HG03066 (cell line): ENCODE measurements at regions not wholly inside any gene's neighbourhood (a gene's known extent, or its start where the extent isn't known, plus 50 kb on each side); places are given as distances from the start of the nearest gene placed in this dataset.
"Not testable (repeated sequence)": the region's sequence is repeated elsewhere in the genome, so short reads cannot be mapped to it uniquely, and the experiment has no call there.

ENCODE experiments used
- ATAC-seq: cut with Tn5 transposase; IDR thresholded peaks from one replicate; pipeline ENCODE4 v1.9.1; 2021; ENCODE audit warnings: low read depth; ENCODE audit not compliant: unreplicated experiment

DNA sequence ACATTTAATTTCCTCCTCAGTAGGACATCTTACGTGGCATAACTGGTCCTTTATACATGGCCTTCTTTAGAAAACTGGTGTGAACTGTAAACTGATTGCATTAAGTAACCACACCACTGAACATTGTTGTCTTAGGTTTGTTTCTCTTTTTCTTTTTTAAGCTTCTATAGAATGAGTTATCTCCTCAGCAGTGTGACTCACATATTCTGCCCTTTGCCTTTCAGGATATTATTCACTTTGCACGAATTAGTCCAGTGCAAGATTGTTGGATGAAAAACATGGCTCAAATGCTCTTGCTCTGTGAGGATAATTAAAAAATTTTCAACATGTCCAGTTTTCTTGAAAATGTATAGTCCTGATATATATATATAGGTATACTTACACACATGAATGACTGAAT, 147.6 kb downstream of the KBTBD8 start:
- ATAC-seq, result no peak

DNA sequence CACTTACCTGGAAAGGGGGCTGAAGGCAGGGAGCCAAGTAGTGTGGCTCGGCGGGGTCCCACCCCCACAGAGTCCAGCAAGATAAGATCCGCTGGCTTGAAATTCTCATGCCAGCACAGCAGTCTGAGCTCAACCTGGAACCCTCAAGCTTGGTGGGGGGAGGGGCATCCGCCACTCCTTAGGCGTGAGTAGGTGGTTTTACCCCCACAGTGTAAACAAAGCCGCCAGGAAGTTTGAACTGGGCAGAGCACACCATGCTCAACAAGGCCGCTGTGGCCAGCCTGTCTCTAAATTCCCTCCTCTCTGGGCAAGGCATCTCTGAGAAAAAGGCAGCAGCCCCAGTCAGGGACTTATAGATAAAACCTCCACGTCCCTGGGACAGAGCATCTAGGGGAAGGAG, 156.3 kb downstream of the KBTBD8 start:
- no peak for ATAC-seq

DNA sequence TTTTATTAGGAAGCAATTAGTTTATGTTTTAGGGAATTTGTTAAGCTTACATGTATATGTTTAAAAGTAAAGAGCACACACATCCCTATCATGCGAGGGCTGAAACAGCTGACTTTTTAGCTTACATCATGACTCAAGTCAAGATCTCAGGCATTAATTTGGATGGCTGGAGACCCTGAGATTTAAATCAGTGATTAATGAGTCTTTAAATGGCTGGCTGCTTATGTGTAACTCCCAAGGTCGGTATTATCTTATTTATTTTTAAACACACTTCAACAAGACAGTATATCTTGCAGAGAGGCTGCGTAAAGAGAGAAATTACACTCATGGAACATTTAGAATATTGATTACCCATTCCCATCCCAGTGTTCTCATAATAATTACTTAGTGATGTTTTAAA, 169.4 kb downstream of the KBTBD8 start:
- ATAC-seq, result no peak

DNA sequence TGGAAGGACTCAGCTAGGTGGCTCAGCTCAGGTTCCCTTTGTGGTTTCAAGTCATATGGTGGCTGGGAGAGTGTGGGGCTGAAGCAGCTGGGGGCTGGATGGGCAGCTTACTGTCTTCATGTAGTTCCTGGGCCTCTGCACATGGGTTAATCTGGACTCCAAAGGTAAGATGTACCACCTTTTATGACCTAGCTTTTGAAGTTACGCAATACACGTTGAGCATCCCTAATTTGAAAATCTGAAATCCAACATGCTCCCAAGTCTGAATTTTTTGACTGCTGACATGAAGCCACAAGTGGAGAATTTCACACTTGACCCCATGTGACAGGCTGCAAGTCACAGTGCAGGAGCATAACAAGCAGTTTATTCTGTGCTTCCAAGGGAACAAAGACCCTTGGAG, 173.7 kb downstream of the KBTBD8 start:
- no peak for ATAC-seq

GRCh38 chr3:67173130-67173529, 175.0 kb downstream of the KBTBD8 start:
- not testable (repeated sequence) for ATAC-seq

- no peak for ATAC-seq
Observed at GRCh38 chr3:67176396-67176795, 178.3 kb downstream of the KBTBD8 start.

DNA sequence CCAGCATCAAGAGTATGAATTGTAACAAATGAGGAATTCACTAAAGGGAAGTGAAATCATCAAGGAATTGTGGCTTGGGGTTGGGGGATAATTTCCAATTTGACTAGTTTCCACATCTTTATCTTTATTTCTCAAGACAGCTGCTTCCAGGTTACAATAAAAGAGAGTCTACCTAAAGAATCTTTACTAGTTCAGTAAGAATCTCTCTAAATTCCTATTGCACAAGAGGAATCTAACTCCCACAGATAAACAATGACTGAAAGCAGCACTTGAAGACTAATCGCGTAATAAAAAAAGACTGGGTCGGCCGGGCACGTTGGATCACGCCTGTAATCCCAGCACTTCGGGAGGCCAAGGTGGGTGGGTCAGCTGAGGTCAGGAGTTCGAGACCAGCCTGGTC, 194.4 kb downstream of the KBTBD8 start:
- ATAC-seq, result no peak

GRCh38 chr3:67196677-67197076, 198.6 kb downstream of the KBTBD8 start:
- ATAC-seq, result no peak

- ATAC-seq, result no peak
Observed at GRCh38 chr3:67198374-67198773, 200.3 kb downstream of the KBTBD8 start.

- ATAC-seq, result no peak
Observed at GRCh38 chr3:67200618-67201017, 202.5 kb downstream of the KBTBD8 start.

DNA sequence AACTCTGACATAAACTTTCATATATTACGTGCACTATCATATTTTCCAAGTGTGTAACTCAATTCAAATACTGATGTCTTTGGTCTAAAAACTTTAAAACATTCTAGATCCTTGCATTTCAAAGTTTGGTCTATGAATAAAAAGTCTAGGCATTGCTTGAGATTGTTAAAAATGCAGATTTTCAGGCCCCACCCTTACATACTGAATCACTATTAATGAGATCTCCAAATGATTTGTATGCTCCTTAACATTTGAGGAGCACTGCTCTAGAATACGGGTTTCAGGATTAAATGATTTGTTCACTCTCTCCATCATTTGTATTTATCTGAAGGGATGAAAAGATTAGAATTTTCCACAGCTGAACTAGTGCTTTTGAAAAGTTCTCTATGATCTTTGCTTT, 202.9 kb downstream of the KBTBD8 start:
- no peak for ATAC-seq

DNA sequence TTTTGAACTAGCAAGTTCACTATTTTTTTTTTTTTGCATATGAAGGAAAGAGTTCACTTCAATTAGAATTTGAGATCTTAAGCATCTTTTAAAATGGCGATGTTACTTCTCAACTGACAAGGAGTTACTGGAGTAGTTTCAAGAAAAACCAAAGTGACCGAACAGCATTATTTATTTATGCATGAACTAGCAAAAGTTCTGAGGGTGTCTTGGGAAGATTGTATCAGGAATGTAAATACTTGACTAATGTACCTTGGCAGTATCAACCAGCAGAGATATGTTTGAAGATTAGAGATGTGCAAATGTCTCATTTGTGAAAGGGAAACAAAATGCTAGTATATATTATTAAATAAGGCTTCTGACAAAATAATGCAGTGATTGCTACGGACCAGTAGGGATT, 203.9 kb downstream of the KBTBD8 start:
- ATAC-seq, result no peak

GRCh38 chr3:67204951-67205350, 206.8 kb downstream of the KBTBD8 start:
- ATAC-seq, result no peak

GRCh38 chr3:67215690-67216089, 217.6 kb downstream of the KBTBD8 start:
- no peak for ATAC-seq

GRCh38 chr3:67227030-67227429, 228.9 kb downstream of the KBTBD8 start:
- ATAC-seq, result no peak

DNA sequence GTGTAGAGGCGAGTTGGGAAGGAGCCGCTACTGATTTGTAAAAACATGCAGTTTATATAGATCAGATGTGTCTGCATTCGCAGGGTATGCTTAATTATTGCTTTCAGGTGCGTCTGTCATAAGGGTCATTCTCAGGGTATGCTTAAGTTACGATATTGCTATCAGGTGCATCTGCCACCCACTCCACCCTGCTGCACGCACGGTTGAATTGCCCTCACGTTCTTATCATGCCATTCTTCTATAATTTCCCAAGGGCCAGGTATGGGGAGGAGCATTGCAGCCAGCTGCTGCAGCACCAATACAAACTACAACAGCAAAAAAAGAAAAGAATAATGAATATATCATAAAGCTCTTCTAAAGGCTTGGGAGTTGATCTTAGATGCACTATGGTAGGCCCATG, 230.0 kb downstream of the KBTBD8 start:
- no peak for ATAC-seq

DNA sequence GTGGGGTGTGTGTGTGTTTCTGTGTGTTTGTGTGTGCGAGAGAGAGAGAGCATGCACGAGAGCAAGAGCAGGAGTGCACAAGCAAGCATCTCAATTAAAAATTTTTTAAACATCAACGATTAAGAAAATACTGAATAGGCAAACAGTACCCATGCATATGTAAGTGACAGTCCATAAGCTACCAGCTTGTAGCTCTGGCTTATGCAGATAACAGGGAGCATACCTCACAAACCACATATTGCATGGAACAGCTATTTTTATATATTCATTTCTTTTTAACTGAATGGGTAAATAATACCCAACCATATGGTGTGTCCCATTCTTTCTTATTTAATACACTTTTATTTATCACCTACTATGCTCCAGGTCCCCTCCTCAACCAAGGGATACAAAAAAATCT, 234.5 kb downstream of the KBTBD8 start:
- no peak for ATAC-seq

GRCh38 chr3:67239353-67239752, 241.2 kb downstream of the KBTBD8 start:
- no peak for ATAC-seq

- no peak for ATAC-seq
Observed at GRCh38 chr3:67241084-67241483, 243.0 kb downstream of the KBTBD8 start.

- ATAC-seq, result no peak
Observed at GRCh38 chr3:67244130-67244529, 246.0 kb downstream of the KBTBD8 start.

DNA sequence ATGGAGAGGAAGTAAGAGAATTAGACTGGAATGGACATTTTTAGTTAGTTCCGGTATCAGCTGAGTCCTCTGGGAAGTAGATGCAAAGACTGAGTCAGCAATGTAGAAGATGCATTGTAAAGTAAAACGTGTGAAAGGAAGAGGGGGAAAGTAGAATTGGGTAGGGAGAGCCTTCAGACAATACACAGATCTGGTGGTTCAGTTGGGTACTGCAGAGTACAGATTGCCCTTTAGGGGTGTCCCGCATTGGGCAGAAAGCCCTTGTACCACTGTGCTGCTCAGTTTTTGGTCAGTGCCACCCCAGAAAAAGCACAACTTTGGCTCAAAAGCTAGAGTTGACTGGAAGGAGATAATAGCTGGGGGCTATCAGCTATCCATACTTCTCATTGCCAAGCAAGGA, 247.4 kb downstream of the KBTBD8 start:
- ATAC-seq, result no peak

GRCh38 chr3:67248726-67249125, 250.6 kb downstream of the KBTBD8 start:
- ATAC-seq, result no peak

GRCh38 chr3:67252906-67253305, 254.8 kb downstream of the KBTBD8 start:
- not testable (repeated sequence) for ATAC-seq
